ENCODE measurements at regions not wholly inside any gene's neighbourhood (a gene's known extent, or its start where the extent isn't known, plus 50 kb on each side); places are given as distances from the start of the nearest gene placed in this dataset.

DNA sequence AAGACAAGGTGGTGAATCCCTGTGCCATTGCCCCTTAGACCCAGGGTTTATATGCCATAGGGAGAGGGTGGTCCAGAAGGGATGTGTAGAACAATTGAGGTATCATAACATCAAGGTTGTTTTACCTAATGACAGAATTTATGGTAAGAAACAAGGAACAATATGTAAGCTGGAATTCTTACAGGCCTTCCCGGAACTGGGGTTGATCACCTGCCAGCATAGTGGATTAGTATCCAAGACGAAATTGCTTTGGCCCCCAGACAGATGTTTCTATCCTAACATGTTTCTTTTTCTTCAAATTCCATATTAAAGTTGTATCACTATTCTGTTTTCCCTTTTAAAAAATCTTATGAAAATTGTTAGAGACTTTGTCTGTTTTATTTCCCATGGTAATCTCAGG lies 343.8 kb upstream of the ANO3 start:
- Histone ChIP-seq H3K27ac (ENCODE audit: low read depth) (no peak overlapping the region), H3K27me3 (ENCODE audit: insufficient read depth) (no peaks in the 10 kb centered on the region), H3F3A (replicated peaks; ENCODE audit: low read depth) (no peaks in the 10 kb centered on the region), H3K79me2 (replicated peaks; ENCODE audit: insufficient read depth) (no peaks in the 10 kb centered on the region), H3K9me2 (ENCODE audit: insufficient read depth) (no peaks in the 10 kb centered on the region), H4K20me1 (replicated peaks; ENCODE audit: insufficient read depth) (no peaks in the 10 kb centered on the region), H3K4me3 (no peak overlapping the region), H2AFZ (no peak overlapping the region), H3K4me1 (ENCODE audit: insufficient read depth) (no peaks in the 10 kb centered on the region), H3K36me3 (ENCODE audit: insufficient read depth) (no peaks in the 10 kb centered on the region), H3K4me2 (no peak overlapping the region)
- Mint-ChIP-seq H3K27me3 (ENCODE audit: insufficient read depth, low read depth, poor library complexity) (no peaks in the 10 kb centered on the region), H3K4me1 (no peaks in the 10 kb centered on the region), H3K9me3 (no peaks in the 10 kb centered on the region), H3K27ac (no peak overlapping the region), H3K36me3 (ENCODE audit: low read depth) (no peaks in the 10 kb centered on the region), H3K4me3 (no peak overlapping the region)
- ATAC-seq (no peak), DNase-seq (ENCODE audit: low spot score) (no peak)
- TF ChIP-seq, protein P1, sequence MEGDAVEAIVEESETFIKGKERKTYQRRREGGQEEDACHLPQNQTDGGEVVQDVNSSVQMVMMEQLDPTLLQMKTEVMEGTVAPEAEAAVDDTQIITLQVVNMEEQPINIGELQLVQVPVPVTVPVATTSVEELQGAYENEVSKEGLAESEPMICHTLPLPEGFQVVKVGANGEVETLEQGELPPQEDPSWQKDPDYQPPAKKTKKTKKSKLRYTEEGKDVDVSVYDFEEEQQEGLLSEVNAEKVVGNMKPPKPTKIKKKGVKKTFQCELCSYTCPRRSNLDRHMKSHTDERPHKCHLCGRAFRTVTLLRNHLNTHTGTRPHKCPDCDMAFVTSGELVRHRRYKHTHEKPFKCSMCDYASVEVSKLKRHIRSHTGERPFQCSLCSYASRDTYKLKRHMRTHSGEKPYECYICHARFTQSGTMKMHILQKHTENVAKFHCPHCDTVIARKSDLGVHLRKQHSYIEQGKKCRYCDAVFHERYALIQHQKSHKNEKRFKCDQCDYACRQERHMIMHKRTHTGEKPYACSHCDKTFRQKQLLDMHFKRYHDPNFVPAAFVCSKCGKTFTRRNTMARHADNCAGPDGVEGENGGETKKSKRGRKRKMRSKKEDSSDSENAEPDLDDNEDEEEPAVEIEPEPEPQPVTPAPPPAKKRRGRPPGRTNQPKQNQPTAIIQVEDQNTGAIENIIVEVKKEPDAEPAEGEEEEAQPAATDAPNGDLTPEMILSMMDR (conservative IDR thresholded peaks at IDR 0.05; ENCODE audit: low read depth in 2 of 2): no peak
- TF ChIP-seq ZNF114 (CRISPR knock-in tag; IDR thresholded peaks at IDR 0.05) (no peak), POLR2AphosphoS5 (IDR thresholded peaks at IDR 0.05; ENCODE audit: low read depth) (no peak), JUNB (IDR thresholded peaks at IDR 0.05; ENCODE audit: unreplicated experiment) (no peak), ZNF331 (CRISPR knock-in tag; IDR thresholded peaks at IDR 0.05; ENCODE audit: low read depth) (no peak), EZH2phosphoT487 (IDR thresholded peaks at IDR 0.05; ENCODE audit: unreplicated experiment) (no peak), CREB1 (CRISPR knock-in tag; IDR thresholded peaks at IDR 0.05; ENCODE audit: low read depth) (no peak), NANOG (IDR thresholded peaks at IDR 0.05; ENCODE audit: borderline replicate concordance) (no peak), EZH2 (IDR thresholded peaks at IDR 0.05; ENCODE audit: low read depth, unreplicated experiment) (no peak)
- TF ChIP-seq, protein P2, sequence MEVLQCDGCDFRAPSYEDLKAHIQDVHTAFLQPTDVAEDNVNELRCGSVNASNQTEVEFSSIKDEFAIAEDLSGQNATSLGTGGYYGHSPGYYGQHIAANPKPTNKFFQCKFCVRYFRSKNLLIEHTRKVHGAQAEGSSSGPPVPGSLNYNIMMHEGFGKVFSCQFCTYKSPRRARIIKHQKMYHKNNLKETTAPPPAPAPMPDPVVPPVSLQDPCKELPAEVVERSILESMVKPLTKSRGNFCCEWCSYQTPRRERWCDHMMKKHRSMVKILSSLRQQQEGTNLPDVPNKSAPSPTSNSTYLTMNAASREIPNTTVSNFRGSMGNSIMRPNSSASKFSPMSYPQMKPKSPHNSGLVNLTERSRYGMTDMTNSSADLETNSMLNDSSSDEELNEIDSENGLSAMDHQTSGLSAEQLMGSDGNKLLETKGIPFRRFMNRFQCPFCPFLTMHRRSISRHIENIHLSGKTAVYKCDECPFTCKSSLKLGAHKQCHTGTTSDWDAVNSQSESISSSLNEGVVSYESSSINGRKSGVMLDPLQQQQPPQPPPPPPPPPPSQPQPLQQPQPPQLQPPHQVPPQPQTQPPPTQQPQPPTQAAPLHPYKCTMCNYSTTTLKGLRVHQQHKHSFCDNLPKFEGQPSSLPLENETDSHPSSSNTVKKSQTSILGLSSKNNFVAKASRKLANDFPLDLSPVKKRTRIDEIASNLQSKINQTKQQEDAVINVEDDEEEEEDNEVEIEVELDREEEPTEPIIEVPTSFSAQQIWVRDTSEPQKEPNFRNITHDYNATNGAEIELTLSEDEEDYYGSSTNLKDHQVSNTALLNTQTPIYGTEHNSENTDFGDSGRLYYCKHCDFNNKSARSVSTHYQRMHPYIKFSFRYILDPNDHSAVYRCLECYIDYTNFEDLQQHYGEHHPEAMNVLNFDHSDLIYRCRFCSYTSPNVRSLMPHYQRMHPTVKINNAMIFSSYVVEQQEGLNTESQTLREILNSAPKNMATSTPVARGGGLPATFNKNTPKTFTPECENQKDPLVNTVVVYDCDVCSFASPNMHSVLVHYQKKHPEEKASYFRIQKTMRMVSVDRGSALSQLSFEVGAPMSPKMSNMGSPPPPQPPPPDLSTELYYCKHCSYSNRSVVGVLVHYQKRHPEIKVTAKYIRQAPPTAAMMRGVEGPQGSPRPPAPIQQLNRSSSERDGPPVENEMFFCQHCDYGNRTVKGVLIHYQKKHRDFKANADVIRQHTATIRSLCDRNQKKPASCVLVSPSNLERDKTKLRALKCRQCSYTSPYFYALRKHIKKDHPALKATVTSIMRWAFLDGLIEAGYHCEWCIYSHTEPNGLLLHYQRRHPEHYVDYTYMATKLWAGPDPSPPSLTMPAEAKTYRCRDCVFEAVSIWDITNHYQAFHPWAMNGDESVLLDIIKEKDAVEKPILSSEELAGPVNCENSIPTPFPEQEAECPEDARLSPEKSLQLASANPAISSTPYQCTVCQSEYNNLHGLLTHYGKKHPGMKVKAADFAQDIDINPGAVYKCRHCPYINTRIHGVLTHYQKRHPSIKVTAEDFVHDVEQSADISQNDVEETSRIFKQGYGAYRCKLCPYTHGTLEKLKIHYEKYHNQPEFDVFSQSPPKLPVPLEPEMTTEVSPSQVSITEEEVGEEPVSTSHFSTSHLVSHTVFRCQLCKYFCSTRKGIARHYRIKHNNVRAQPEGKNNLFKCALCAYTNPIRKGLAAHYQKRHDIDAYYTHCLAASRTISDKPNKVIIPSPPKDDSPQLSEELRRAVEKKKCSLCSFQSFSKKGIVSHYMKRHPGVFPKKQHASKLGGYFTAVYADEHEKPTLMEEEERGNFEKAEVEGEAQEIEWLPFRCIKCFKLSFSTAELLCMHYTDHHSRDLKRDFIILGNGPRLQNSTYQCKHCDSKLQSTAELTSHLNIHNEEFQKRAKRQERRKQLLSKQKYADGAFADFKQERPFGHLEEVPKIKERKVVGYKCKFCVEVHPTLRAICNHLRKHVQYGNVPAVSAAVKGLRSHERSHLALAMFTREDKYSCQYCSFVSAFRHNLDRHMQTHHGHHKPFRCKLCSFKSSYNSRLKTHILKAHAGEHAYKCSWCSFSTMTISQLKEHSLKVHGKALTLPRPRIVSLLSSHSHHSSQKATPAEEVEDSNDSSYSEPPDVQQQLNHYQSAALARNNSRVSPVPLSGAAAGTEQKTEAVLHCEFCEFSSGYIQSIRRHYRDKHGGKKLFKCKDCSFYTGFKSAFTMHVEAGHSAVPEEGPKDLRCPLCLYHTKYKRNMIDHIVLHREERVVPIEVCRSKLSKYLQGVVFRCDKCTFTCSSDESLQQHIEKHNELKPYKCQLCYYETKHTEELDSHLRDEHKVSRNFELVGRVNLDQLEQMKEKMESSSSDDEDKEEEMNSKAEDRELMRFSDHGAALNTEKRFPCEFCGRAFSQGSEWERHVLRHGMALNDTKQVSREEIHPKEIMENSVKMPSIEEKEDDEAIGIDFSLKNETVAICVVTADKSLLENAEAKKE (CRISPR knock-in tag; IDR thresholded peaks at IDR 0.05): no peak
- TF ChIP-seq, protein P3, sequence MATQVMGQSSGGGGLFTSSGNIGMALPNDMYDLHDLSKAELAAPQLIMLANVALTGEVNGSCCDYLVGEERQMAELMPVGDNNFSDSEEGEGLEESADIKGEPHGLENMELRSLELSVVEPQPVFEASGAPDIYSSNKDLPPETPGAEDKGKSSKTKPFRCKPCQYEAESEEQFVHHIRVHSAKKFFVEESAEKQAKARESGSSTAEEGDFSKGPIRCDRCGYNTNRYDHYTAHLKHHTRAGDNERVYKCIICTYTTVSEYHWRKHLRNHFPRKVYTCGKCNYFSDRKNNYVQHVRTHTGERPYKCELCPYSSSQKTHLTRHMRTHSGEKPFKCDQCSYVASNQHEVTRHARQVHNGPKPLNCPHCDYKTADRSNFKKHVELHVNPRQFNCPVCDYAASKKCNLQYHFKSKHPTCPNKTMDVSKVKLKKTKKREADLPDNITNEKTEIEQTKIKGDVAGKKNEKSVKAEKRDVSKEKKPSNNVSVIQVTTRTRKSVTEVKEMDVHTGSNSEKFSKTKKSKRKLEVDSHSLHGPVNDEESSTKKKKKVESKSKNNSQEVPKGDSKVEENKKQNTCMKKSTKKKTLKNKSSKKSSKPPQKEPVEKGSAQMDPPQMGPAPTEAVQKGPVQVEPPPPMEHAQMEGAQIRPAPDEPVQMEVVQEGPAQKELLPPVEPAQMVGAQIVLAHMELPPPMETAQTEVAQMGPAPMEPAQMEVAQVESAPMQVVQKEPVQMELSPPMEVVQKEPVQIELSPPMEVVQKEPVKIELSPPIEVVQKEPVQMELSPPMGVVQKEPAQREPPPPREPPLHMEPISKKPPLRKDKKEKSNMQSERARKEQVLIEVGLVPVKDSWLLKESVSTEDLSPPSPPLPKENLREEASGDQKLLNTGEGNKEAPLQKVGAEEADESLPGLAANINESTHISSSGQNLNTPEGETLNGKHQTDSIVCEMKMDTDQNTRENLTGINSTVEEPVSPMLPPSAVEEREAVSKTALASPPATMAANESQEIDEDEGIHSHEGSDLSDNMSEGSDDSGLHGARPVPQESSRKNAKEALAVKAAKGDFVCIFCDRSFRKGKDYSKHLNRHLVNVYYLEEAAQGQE (IDR thresholded peaks at IDR 0.05; ENCODE audit: unreplicated experiment): no peak
- TF ChIP-seq, protein P4, sequence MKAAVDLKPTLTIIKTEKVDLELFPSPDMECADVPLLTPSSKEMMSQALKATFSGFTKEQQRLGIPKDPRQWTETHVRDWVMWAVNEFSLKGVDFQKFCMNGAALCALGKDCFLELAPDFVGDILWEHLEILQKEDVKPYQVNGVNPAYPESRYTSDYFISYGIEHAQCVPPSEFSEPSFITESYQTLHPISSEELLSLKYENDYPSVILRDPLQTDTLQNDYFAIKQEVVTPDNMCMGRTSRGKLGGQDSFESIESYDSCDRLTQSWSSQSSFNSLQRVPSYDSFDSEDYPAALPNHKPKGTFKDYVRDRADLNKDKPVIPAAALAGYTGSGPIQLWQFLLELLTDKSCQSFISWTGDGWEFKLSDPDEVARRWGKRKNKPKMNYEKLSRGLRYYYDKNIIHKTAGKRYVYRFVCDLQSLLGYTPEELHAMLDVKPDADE (IDR thresholded peaks at IDR 0.05): no peak

Data from GM23338 (cell line).